Epidermal melanocyte (primary cell): ENCODE measurements at regions not wholly inside any gene's neighbourhood (a gene's known extent, or its start where the extent isn't known, plus 50 kb on each side); places are given as distances from the start of the nearest gene placed in this dataset.

ENCODE experiments used
- DNase-seq: peaks from one replicate; pipeline ENCODE4 v3.0.0; 2011; ENCODE audit warnings: low spot score; ENCODE audit not compliant: insufficient read length

- no peak for DNase-seq
These were observed 183.4 kb downstream of the KLF13 start for GRCh38 chr15:31510057-31510456.

- no peak for DNase-seq
These were observed 185.2 kb downstream of the KLF13 start for GRCh38 chr15:31511707-31512310.

GRCh38 chr15:31513178-31513577, 186.5 kb downstream of the KLF13 start:
- no peak for DNase-seq

GRCh38 chr15:31516440-31516839, 189.8 kb downstream of the KLF13 start:
- no peak for DNase-seq

GRCh38 chr15:31516874-31517273, 190.2 kb downstream of the KLF13 start:
- no peak for DNase-seq

DNA sequence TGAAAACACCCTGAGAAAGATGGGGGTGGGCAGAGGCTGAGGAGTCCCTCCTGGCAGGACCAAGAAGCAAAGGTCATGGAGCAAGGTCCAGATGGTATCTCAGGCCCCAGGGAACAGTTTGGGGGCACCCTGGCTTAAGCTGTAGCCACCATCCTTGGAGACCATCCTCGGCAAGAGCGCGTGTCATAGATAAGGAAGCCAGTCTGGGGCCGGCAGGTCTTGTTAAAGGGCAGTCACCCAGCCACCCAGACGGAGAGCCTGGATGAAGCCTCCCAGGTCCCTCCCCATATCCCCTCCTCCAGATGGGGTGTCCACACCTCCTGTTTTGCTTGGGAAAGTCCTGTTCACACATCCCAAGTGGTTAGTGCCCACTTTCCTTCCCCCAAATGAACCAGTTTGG, 191.1 kb downstream of the KLF13 start:
- DNase-seq = no peak

DNA sequence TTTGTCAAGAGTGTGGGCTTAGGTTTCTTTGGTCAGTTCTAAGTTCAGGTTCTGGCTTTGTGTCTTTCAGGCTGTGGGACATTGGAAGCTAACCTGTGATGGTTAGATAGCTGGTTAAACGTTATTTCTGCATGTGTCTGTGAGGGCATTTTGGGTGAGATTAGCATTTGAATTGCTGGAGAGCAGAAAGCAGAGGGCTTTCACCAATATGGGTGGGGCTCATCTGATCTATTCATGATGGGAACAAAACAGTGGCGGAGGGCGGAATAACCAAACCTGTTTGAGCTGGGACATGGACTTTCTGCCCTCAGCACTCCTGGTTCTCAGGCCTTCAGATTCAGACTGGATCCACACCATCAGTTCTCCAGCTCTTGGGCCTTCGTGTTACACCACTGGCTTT, 195.4 kb downstream of the KLF13 start:
- no peak for DNase-seq

DNA sequence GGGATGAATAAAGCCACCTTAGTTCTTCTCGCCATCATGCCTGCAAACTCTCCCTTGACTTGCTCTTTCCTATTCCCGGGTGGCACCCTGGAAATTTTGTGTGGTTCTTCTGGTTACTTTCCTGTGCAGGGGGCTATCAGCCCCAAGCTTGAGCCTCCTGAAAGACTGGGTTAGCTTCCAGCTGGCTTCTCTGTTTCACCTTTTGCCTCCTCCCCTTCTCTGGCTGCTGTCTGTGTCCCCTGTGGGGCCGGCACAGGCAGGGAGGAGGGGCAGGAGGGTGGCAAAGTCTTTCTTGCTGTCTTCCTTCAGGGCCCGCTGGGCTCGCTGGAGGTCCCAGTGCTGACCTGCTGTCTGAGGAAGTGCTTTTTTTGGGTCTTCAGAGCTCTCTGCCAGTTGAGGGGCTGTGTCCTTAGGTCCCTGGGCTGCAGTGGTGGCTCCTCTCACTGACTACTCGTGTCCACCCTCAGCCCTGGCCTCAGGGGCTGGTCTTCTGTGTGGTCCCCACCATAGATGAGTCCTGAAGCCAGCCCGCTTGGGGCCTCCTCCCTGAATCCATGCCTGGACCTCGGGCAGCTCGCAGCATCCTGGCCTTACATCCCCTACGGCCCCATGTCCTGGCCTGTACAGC, 196.5 kb downstream of the KLF13 start:
- no peak for DNase-seq

DNA sequence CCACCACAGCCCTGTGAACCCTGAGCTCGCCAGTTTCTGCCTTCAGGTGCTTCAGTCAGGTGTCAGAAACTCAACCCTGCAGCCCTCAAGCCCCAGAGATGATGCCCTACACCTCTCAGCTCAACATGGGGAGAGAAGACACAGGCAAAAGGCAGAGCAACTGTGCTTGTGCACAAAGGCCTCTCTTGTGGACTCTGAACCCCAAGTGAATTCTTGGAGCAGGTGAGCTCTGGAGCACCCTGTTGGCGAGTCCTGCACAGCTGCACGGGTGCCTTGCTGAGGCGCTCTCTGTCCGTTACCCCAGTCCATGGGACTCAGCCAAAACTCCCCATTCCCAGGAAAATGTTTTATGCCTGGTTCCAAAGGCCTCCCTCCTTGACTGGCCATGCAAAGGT, 197.0 kb downstream of the KLF13 start:
- no peak for DNase-seq

GRCh38 chr15:31525185-31525695, 198.6 kb downstream of the KLF13 start:
- no peak for DNase-seq

DNA sequence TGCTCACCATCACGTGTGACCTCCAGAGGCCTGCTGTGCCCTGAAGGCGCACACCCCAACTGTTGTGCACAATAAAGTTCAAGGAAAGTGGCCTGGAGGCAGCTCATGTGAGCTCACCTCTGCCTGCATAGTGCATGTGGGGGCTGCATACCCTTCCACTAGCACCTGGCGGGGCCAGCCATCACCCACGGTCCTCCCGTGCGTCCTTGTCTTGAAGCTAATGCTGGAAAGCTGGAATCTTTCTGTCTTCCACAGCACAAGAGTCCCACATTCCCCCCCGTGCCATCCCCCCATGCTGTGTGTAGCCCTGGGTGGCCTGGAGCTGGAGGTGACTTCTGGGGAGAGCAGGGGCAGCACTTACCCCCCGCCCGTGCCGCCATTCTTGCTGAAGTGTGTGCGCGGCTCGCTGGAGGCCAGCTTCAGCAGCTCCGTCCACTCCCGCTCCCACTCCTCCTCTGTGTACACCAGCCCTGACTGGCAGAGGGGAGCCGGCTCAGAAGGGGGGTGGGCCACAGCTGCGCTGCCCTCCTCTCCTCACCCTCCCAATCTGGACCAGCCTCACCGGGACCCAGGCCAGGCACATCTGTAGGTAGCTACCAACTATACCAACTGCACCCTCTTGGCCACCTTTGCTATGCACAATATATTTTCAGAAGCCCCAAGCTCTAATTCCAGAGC, 199.5 kb downstream of the KLF13 start:
- DNase-seq = no peak

DNA sequence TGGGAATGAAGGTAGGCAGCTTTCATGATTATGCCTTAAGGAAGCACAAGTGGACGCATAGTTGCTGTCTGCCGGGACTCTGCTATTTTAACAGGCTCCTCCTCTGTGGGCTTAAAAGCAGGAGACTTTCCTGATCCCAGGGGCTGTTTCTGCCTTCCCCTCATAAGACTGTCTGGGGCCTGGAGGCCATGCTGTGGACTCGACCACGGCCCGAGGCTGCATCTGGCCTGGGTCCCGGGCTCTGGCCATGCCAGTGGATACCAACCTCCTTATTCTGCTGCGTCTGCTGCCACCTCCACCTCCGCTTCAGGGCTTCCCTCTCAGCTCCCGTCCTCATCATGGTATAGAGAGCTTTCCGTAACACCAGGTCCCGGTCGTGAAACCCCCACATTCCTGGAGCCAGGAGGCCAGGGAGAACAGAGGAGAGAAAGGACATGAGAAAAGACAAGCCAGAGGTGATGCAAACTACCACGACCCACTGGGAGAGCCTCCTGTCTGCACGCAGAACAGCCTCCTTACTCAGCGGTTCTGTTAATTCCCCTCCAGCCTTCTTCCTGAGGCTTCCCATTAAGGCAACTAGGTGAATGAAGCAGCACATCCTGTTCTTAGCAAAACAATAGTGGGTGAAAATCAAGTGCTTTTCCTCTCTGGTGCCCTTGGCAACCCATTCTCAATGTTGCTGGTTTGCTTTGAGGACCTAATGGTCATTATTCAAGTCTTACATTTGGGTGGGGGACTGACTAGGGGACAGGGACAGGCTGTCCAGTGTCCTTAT, 200.5 kb downstream of the KLF13 start:
- DNase-seq = no peak

- no peak for DNase-seq
These were observed 202.2 kb downstream of the KLF13 start for GRCh38 chr15:31528846-31529245.

DNA sequence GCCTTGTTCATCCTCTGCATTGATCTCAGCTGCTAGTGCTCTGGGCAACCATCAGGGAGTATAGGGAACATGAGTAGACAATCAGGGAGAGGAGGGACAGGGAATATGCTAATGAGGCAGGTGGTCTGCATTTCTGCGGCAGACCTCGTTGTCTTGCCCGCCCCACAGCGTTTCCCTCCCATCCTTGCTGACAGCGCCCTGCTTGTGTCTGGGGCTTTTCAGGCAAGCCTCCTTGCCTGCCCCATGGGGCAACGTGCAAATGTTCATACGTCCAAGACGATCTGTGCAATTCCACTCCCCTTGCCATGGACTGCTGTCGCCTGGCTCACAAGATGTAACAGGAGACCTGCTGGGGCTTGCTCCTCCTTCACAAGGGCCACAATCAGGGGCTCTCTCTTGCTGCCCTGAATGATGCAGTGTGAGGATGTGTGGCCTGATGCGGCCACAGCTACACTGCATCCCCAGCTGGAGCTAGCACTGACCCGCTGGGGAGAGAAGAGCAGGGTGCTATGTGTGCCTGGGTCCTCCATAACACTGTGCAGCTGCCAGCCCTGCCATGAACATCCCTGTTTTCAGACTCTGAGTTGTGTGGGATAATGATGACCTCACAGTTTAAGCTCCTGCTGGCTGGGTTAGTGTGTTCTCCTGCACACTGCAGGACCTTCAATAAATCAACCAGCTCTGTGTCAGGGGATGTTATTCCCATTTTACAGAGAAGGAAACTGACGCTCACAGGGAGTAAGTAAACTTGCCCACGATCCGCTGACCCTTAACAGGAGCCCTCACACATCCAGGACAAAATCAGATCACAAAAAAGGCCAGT, 211.3 kb downstream of the KLF13 start:
- no peak for DNase-seq

- DNase-seq = no peak
These were observed 214.0 kb downstream of the KLF13 start for GRCh38 chr15:31540633-31541032.

DNA sequence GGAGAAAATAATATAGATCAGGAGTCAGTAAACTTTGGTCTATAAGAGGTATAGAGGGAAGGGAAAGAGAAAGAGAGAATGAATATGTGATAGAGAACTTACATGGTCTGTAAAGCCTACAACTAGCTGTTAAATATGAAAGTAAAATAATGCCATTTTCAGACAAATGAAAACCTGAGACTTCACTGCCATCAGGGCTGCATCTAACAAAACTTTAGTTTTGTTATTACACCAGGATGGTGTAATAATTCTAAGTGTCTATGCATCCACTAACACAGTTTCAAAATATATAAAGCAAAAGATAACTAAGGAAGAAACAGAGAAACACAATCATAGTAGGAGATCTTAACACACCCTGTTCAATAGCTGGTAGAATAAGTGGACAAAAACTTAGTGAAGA, 217.7 kb downstream of the KLF13 start:
- DNase-seq = no peak

- no peak for DNase-seq
These were observed 218.6 kb downstream of the KLF13 start for GRCh38 chr15:31545257-31545656.

DNA sequence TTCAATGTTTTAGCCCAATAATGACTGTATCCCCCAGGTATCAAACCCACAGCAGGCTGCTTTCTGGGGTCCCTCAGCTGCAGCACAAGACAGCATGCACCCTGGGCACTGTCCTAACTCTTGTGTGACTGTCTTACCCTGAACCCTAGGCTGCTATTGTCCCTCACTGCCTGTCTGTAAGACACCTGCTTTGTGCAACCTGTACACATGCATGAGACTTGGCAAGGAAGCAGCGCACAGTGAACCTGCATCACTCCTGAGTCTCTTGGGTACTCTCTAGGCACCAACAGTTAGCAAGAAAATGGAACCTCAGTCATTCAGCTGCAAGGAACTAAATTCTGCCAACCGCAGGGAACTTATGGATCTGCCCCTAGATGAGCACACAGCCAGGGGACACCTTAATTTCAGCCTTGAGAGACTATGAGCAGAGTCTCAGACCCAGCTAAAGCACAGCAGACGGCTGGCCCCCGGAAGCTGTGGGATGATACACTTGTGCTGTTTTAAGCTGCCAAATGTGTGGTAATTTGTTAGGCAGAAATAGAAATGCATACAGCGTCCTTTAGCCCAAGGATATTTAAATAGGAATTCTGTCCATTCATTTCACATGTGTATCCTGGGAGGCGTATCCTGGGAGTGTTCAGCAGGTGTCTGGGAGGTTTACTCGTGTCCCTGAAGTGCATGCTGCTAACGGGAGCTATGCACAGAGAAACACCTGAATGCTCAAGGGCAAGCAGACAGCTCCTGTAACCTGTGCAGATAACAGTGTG, 223.8 kb downstream of the KLF13 start:
- DNase-seq = no peak

- no peak for DNase-seq
These were observed 224.7 kb downstream of the KLF13 start for GRCh38 chr15:31551323-31551722.

DNA sequence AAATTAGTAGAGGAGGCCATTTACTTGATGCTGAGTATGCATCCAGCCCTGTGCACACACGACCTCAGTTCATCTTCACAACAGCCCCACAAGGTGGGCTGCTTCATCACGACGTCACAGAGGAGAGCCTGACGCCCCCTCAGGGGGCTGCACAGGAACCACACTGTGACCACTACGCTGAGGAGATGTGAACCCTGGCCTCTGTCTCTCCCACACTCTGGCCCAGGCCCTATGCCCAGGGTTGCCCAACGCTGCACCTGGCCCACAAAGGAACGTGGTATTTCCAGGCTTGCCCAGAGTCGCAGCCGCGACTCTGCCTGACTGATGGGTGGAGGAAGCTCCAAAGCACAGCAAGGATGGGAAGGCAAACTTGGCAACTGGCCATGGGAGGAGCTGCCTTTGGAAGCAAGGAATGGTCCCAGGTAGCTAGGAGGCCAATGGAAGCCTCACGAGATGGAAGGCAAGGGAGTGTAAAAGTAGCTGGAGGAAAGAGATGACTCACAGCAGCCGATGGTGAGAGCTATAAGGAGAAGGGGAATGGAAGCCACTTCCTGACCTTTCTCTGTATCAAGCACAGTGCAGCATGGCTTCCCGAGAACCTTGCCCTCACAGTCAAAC, 226.0 kb downstream of the KLF13 start:
- no peak for DNase-seq
